MM.1S (cell line): ENCODE measurements at regions not wholly inside any gene's neighbourhood (a gene's known extent, or its start where the extent isn't known, plus 50 kb on each side); places are given as distances from the start of the nearest gene placed in this dataset.

Experiments used
- CTCF ChIP-seq: fragments of 300-600 bp; sonication (generic); IDR thresholded peaks from 2 replicates; pipeline ENCODE4 v1.5.1; 2016; ENCODE audit warnings: antibody characterized with exemption, low read length, mixed read lengths
- EZH2 ChIP-seq: fragments of 300-600 bp; sonication (generic); optimal IDR thresholded peaks from 2 replicates; pipeline ENCODE3; 2017; ENCODE audit warnings: low read depth, mild to moderate bottlenecking, antibody characterized with exemption, low read length, mixed read lengths
- EZH2phosphoT487 ChIP-seq: fragments of 300-600 bp; sonication (generic); IDR thresholded peaks from 2 replicates; pipeline ENCODE4 v1.6.1; 2018; ENCODE audit warnings: antibody characterized with exemption, low read length

- TF ChIP-seq CTCF (no peak), EZH2phosphoT487 (no peak), EZH2 (no peak)
Observed at GRCh38 chr5:97834561-97834960, 651.5 kb upstream of the RIOK2 start.
